HG02610 (cell line): ENCODE measurements at regions not wholly inside any gene's neighbourhood (a gene's known extent, or its start where the extent isn't known, plus 50 kb on each side); places are given as distances from the start of the nearest gene placed in this dataset.
"Not testable (repeated sequence)": the region's sequence is repeated elsewhere in the genome, so short reads cannot be mapped to it uniquely, and the experiment has no call there.

Source experiments
- ATAC-seq: cut with Tn5 transposase; IDR thresholded peaks from one replicate; pipeline ENCODE4 v1.9.1; 2021; ENCODE audit warnings: mild to moderate bottlenecking, moderate library complexity; ENCODE audit not compliant: unreplicated experiment

GRCh38 chr4:75194180-75194579 is 261.3 kb downstream of the PARM1 start:
- no peak for ATAC-seq

GRCh38 chr4:75192182-75192581 is 259.3 kb downstream of the PARM1 start:
- ATAC-seq: not testable (repeated sequence)

GRCh38 chr4:75189711-75190335 is 256.9 kb downstream of the PARM1 start:
- no peak for ATAC-seq

- ATAC-seq: peak; percentile 85
Measured at GRCh38 chr4:75180790-75181776, 248.2 kb downstream of the PARM1 start.

- ATAC-seq: no peak
Measured at GRCh38 chr4:75180217-75180616, 247.3 kb downstream of the PARM1 start.

GRCh38 chr4:75179510-75179909 is 246.6 kb downstream of the PARM1 start:
- no peak for ATAC-seq

GRCh38 chr4:75172551-75172950 is 239.6 kb downstream of the PARM1 start:
- peak; percentile 98 for ATAC-seq

GRCh38 chr4:75169427-75169826 is 236.5 kb downstream of the PARM1 start:
- ATAC-seq: no peak

GRCh38 chr4:75169020-75169419 is 236.1 kb downstream of the PARM1 start:
- no peak for ATAC-seq

GRCh38 chr4:75168548-75168947 is 235.6 kb downstream of the PARM1 start:
- no peak for ATAC-seq

- not testable (repeated sequence) for ATAC-seq
Measured at GRCh38 chr4:75165100-75165499, 232.2 kb downstream of the PARM1 start.

GRCh38 chr4:75158451-75158850 is 225.5 kb downstream of the PARM1 start:
- ATAC-seq: no peak

- no peak for ATAC-seq
Measured at GRCh38 chr4:75154994-75155393, 222.1 kb downstream of the PARM1 start.

- no peak for ATAC-seq
Measured at GRCh38 chr4:75146223-75146622, 213.3 kb downstream of the PARM1 start.

GRCh38 chr4:75144475-75144874 is 211.6 kb downstream of the PARM1 start:
- ATAC-seq: no peak

GRCh38 chr4:75142850-75143249 is 209.9 kb downstream of the PARM1 start:
- ATAC-seq: no peak

GRCh38 chr4:75142382-75142781 is 209.5 kb downstream of the PARM1 start:
- ATAC-seq: no peak

- ATAC-seq: no peak
Measured at GRCh38 chr4:75141162-75141561, 208.2 kb downstream of the PARM1 start.

GRCh38 chr4:75137302-75137701 is 204.4 kb downstream of the PARM1 start:
- ATAC-seq: no peak

- ATAC-seq: peak; percentile 75
Measured at GRCh38 chr4:75135068-75135825, 202.3 kb downstream of the PARM1 start.

GRCh38 chr4:75126870-75127269 is 194.0 kb downstream of the PARM1 start:
- ATAC-seq: not testable (repeated sequence)
